ENCODE measurements at regions not wholly inside any gene's neighbourhood (a gene's known extent, or its start where the extent isn't known, plus 50 kb on each side); places are given as distances from the start of the nearest gene placed in this dataset.

GRCh38 chr12:125330645-125331341 lies 265.6 kb downstream of the AACS start:
- Histone ChIP-seq H3K9me3 (peaks cover 0 to 8% (median 6%) of the 10 kb centered on the region in 8 donors), H3K4me1 (peaks cover 0 to 7% (median 6%) of the 10 kb centered on the region in 6 donors), H3K36me3 (no peaks in the 10 kb centered on the region), H3K27ac (no peak overlapping the region), H3K27me3 (replicated peaks in 1 of 7) (peaks cover 0 to 89% (median 21%) of the 10 kb centered on the region in 7 donors), H3K4me3 (peak overlapping the region in 6 of 8 donors; percentile 3 to 57 (median 6))
- TF ChIP-seq POLR2AphosphoS5 (IDR thresholded peaks at IDR 0.05), result no peak
- TF ChIP-seq CTCF (IDR thresholded peaks at IDR 0.05 in 8 of 11, conservative IDR thresholded peaks at IDR 0.05 in 3 of 11), result peak; percentile 29 to 88 (median 77)
- DNase-seq, result peak; percentile 84
- WGBS, 5 donors, result 0 to 3% (median 1%) methylated on average over 25 to 30 of the region's 30 CpGs
- intact Hi-C loops (cut with DNase I; ENCODE audit: low total_unique reads), result no loop called here

- intact Hi-C loops (cut with DNase I; ENCODE audit: low total_unique reads), result no loop called here
- Histone ChIP-seq H3K27ac (no peak overlapping the region), H3K27me3 (replicated peaks in 1 of 7) (peaks cover 0 to 89% (median 21%) of the 10 kb centered on the region in 7 donors), H3K4me1 (peaks cover 0 to 7% (median 6%) of the 10 kb centered on the region in 6 donors), H3K9me3 (peaks cover 0 to 8% (median 6%) of the 10 kb centered on the region in 8 donors), H3K4me3 (peak overlapping the region in 6 of 8 donors; percentile 3 to 57 (median 6)), H3K36me3 (no peaks in the 10 kb centered on the region)
- TF ChIP-seq POLR2AphosphoS5 (IDR thresholded peaks at IDR 0.05), result no peak
- TF ChIP-seq POLR2A (IDR thresholded peaks at IDR 0.05), result no peak
- TF ChIP-seq CTCF (IDR thresholded peaks at IDR 0.05 in 8 of 11, conservative IDR thresholded peaks at IDR 0.05 in 3 of 11), result no peak
- WGBS, 5 donors, result 38 to 55% (median 39%) methylated on average over 10 to 16 of the region's 16 CpGs
- no peak for DNase-seq
These were observed 266.3 kb downstream of the AACS start for GRCh38 chr12:125331342-125332052.

- Histone ChIP-seq H3K36me3 (no peaks in the 10 kb centered on the region), H3K4me3 (no peak overlapping the region), H3K4me1 (peaks cover 0 to 7% (median 6%) of the 10 kb centered on the region in 6 donors), H3K27ac (no peak overlapping the region), H3K9me3 (peaks cover 0 to 8% (median 5%) of the 10 kb centered on the region in 8 donors), H3K27me3 (replicated peaks in 1 of 7) (peaks cover 0 to 81% (median 21%) of the 10 kb centered on the region in 7 donors)
- intact Hi-C loops (cut with DNase I; ENCODE audit: low total_unique reads), result no loop called here
- 61 to 66% (median 63%) methylated on average over 11 of the region's 11 CpGs for WGBS, 5 donors
- DNase-seq, result no peak
- TF ChIP-seq CTCF (IDR thresholded peaks at IDR 0.05 in 8 of 11, conservative IDR thresholded peaks at IDR 0.05 in 3 of 11) (no peak), POLR2A (IDR thresholded peaks at IDR 0.05) (no peak), POLR2AphosphoS5 (IDR thresholded peaks at IDR 0.05) (no peak)
These were observed 267.7 kb downstream of the AACS start for GRCh38 chr12:125332900-125333299.

- DNase-seq, result no peak
- Histone ChIP-seq H3K27me3 (replicated peaks in 1 of 7) (peaks cover 0 to 58% (median 1%) of the 10 kb centered on the region in 7 donors), H3K4me1 (peaks cover 0 to under 1% (median under 1%) of the 10 kb centered on the region in 6 donors), H3K27ac (no peak overlapping the region), H3K36me3 (no peaks in the 10 kb centered on the region), H3K4me3 (no peak overlapping the region), H3K9me3 (no peaks in the 10 kb centered on the region)
- 78 to 86% (median 85%) methylated on average over 4 of the region's 4 CpGs for WGBS, 5 donors
- intact Hi-C loops (cut with DNase I; ENCODE audit: low total_unique reads), result no loop called here
- no peak for TF ChIP-seq CTCF (IDR thresholded peaks at IDR 0.05 in 8 of 11, conservative IDR thresholded peaks at IDR 0.05 in 3 of 11)
- no peak for TF ChIP-seq POLR2AphosphoS5 (IDR thresholded peaks at IDR 0.05)
- no peak for TF ChIP-seq POLR2A (IDR thresholded peaks at IDR 0.05)
These were observed 271.0 kb downstream of the AACS start for GRCh38 chr12:125336246-125336645.
